SU-DHL-6 (cell line): ENCODE measurements at regions not wholly inside any gene's neighbourhood (a gene's known extent, or its start where the extent isn't known, plus 50 kb on each side); places are given as distances from the start of the nearest gene placed in this dataset.

Experiments used
- CTCF ChIP-seq: fragments of 200-600 bp; sonication (generic); IDR thresholded peaks from one replicate; pipeline ENCODE4 v1.5.1; 2017; ENCODE audit warnings: antibody characterized with exemption, mild to moderate bottlenecking, low read length, moderate library complexity; ENCODE audit not compliant: insufficient read depth, poor library complexity, severe bottlenecking
- EZH2phosphoT487 ChIP-seq: fragments of 200-600 bp; sonication (generic), shearing (Covaris generic); conservative IDR thresholded peaks from 2 replicates; pipeline ENCODE4 v1.6.1; 2018; ENCODE audit warnings: mild to moderate bottlenecking, antibody characterized with exemption, low read length, moderate library complexity, mixed read lengths

GRCh38 chr6:9554323-9554722 is 860.6 kb downstream of the TFAP2A start:
- TF ChIP-seq CTCF (no peak), EZH2phosphoT487 (no peak)
